GM20431 (cell line): ENCODE measurements at regions not wholly inside any gene's neighbourhood (a gene's known extent, or its start where the extent isn't known, plus 50 kb on each side); places are given as distances from the start of the nearest gene placed in this dataset.

Experiments
- in situ Hi-C: fragments of 300-500 bp; cut with MseI, MboI; formaldehyde crosslinking; loops from one replicate; pipeline ENCODE4 v1.15.0; 2020; ENCODE audit warnings: low sequenced_read_pairs; ENCODE audit not compliant: unreplicated experiment

GRCh38 chr5:50963971-50964745, 297.7 kb downstream of the PARP8 start:
- in situ Hi-C loops: loop anchor here (25.0 kb wide), 2 partner anchors 1023 to 1698 kb away; no protein-coding TSS in a partner anchor

GRCh38 chr5:50964746-50965653, 298.6 kb downstream of the PARP8 start:
- in situ Hi-C loops: loop anchor here (25.0 kb wide), 2 partner anchors 1022 to 1697 kb away; no protein-coding TSS in a partner anchor

- in situ Hi-C loops: loop anchor here (25.0 kb wide), 2 partner anchors 1021 to 1696 kb away; no protein-coding TSS in a partner anchor
These were observed 299.4 kb downstream of the PARP8 start for GRCh38 chr5:50965654-50966375.

GRCh38 chr5:50967009-50967562, 300.6 kb downstream of the PARP8 start:
- in situ Hi-C loops: loop anchor here (25.0 kb wide), 2 partner anchors 1020 to 1695 kb away; no protein-coding TSS in a partner anchor

GRCh38 chr5:50967563-50968355, 301.3 kb downstream of the PARP8 start:
- in situ Hi-C loops: loop anchor here (25.0 kb wide), 2 partner anchors 1020 to 1695 kb away; no protein-coding TSS in a partner anchor

- in situ Hi-C loops: loop anchor here (25.0 kb wide), 2 partner anchors 1019 to 1694 kb away; no protein-coding TSS in a partner anchor
These were observed 302.1 kb downstream of the PARP8 start for GRCh38 chr5:50968356-50969149.

- in situ Hi-C loops: loop anchor here (25.0 kb wide), 2 partner anchors 1018 to 1693 kb away; no protein-coding TSS in a partner anchor
These were observed 303.0 kb downstream of the PARP8 start for GRCh38 chr5:50969151-50970031.

GRCh38 chr5:50975840-50976239, 309.4 kb downstream of the PARP8 start:
- in situ Hi-C loops: no loop called here

- in situ Hi-C loops: no loop called here
These were observed 312.5 kb downstream of the PARP8 start for GRCh38 chr5:50978924-50979323.

- in situ Hi-C loops: no loop called here
These were observed 318.2 kb downstream of the PARP8 start for GRCh38 chr5:50984640-50985039.

GRCh38 chr5:50990296-50990924, 324.0 kb downstream of the PARP8 start:
- in situ Hi-C loops: no loop called here

GRCh38 chr5:50995285-50995942, 329.0 kb downstream of the PARP8 start:
- in situ Hi-C loops: no loop called here

- in situ Hi-C loops: no loop called here
These were observed 334.9 kb downstream of the PARP8 start for GRCh38 chr5:51001227-51001923.

- in situ Hi-C loops: no loop called here
These were observed 335.9 kb downstream of the PARP8 start for GRCh38 chr5:51002368-51002767.

- in situ Hi-C loops: no loop called here
These were observed 346.6 kb downstream of the PARP8 start for GRCh38 chr5:51013036-51013435.

- in situ Hi-C loops: no loop called here
These were observed 352.0 kb downstream of the PARP8 start for GRCh38 chr5:51018423-51018822.
